ENCODE measurements at regions not wholly inside any gene's neighbourhood (a gene's known extent, or its start where the extent isn't known, plus 50 kb on each side); places are given as distances from the start of the nearest gene placed in this dataset.
"Not testable (repeated sequence)": the region's sequence is repeated elsewhere in the genome, so short reads cannot be mapped to it uniquely, and the experiment has no call there.

GRCh38 chr15:67939588-67940323 lies 99.9 kb upstream of the RNU6-1 start:
- H3K36me3 Mint-ChIP-seq (ENCODE audit: low read depth, unreplicated experiment); H3K27me3 ChIP-seq (ENCODE audit: insufficient read depth, low read length); H3K27me3 Mint-ChIP-seq (ENCODE audit: low read depth, unreplicated experiment); DNase-seq (ENCODE audit: low read depth); H3K9me3 Mint-ChIP-seq (ENCODE audit: unreplicated experiment); FAIRE-seq; H4K20me1 ChIP-seq (ENCODE audit: insufficient read depth, low read length); H3K27ac Mint-ChIP-seq (ENCODE audit: unreplicated experiment); H3K4me3 Mint-ChIP-seq (ENCODE audit: unreplicated experiment); H3K4me3 ChIP-seq (ENCODE audit: insufficient read depth, low read depth, low read length); H2AFZ ChIP-seq (ENCODE audit: low read depth, low read length); H3K4me2 ChIP-seq (ENCODE audit: low read length); H3K79me2 ChIP-seq (ENCODE audit: insufficient read depth, low read length); H3K9ac ChIP-seq (ENCODE audit: low read length); H3K9me3 ChIP-seq (ENCODE audit: insufficient read depth, low read depth, low read length); H3K27ac ChIP-seq (ENCODE audit: low read depth, low read length); H3K36me3 ChIP-seq (ENCODE audit: insufficient read depth, low read length): not testable (repeated sequence)
- peaks cover 18% of the 10 kb centered on the region for H3K4me1 Mint-ChIP-seq (ENCODE audit: low read depth, unreplicated experiment)
- H3K4me1 ChIP-seq (ENCODE audit: insufficient read depth, low read length): peaks cover 12% of the 10 kb centered on the region

GRCh38 chr15:67940324-67940719 lies 100.5 kb upstream of the RNU6-1 start:
- H3K27ac Mint-ChIP-seq (ENCODE audit: unreplicated experiment): no peak overlapping the region
- H3K4me1 Mint-ChIP-seq (ENCODE audit: low read depth, unreplicated experiment): peaks cover 20% of the 10 kb centered on the region
- TF ChIP-seq EZH2 (IDR thresholded peaks at IDR 0.05; ENCODE audit: insufficient read depth, low read length): no peak
- TF ChIP-seq CTCF (IDR thresholded peaks at IDR 0.05; ENCODE audit: insufficient read depth, low read depth, low read length): no peak
- H3K4me3 ChIP-seq (ENCODE audit: insufficient read depth, low read depth, low read length): no peak overlapping the region
- no peaks in the 10 kb centered on the region for H4K20me1 ChIP-seq (ENCODE audit: insufficient read depth, low read length)
- no peaks in the 10 kb centered on the region for H3K27me3 ChIP-seq (ENCODE audit: insufficient read depth, low read length)
- FAIRE-seq (no peak), DNase-seq (ENCODE audit: low read depth) (no peak)
- H3K9me3 Mint-ChIP-seq (ENCODE audit: unreplicated experiment): peaks cover 4% of the 10 kb centered on the region
- peaks cover 12% of the 10 kb centered on the region for H3K4me1 ChIP-seq (ENCODE audit: insufficient read depth, low read length)
- no peak overlapping the region for H3K27ac ChIP-seq (ENCODE audit: low read depth, low read length)
- H3K79me2 ChIP-seq (ENCODE audit: insufficient read depth, low read length): no peaks in the 10 kb centered on the region
- no peaks in the 10 kb centered on the region for H3K9me3 ChIP-seq (ENCODE audit: insufficient read depth, low read depth, low read length)
- H3K27me3 Mint-ChIP-seq (ENCODE audit: low read depth, unreplicated experiment): no peaks in the 10 kb centered on the region
- H3K4me3 Mint-ChIP-seq (ENCODE audit: unreplicated experiment): no peak overlapping the region
- H2AFZ ChIP-seq (ENCODE audit: low read depth, low read length): no peak overlapping the region
- no peak overlapping the region for H3K9ac ChIP-seq (ENCODE audit: low read length)
- H3K36me3 Mint-ChIP-seq (ENCODE audit: low read depth, unreplicated experiment): no peaks in the 10 kb centered on the region
- H3K4me2 ChIP-seq (ENCODE audit: low read length): no peak overlapping the region
- no peaks in the 10 kb centered on the region for H3K36me3 ChIP-seq (ENCODE audit: insufficient read depth, low read length)

GRCh38 chr15:67941648-67942310 lies 101.9 kb upstream of the RNU6-1 start:
- Mint-ChIP-seq H3K4me3 (ENCODE audit: unreplicated experiment) (no peak overlapping the region), H3K9me3 (ENCODE audit: unreplicated experiment) (peaks cover 4% of the 10 kb centered on the region), H3K4me1 (ENCODE audit: low read depth, unreplicated experiment) (peaks cover 30% of the 10 kb centered on the region), H3K27me3 (ENCODE audit: low read depth, unreplicated experiment) (no peaks in the 10 kb centered on the region), H3K27ac (ENCODE audit: unreplicated experiment) (peak overlapping the region; percentile 64), H3K36me3 (ENCODE audit: low read depth, unreplicated experiment) (no peaks in the 10 kb centered on the region)
- Histone ChIP-seq H4K20me1 (ENCODE audit: insufficient read depth, low read length) (no peaks in the 10 kb centered on the region), H3K9me3 (ENCODE audit: insufficient read depth, low read depth, low read length) (no peaks in the 10 kb centered on the region), H3K4me1 (ENCODE audit: insufficient read depth, low read length) (peaks cover 18% of the 10 kb centered on the region), H3K4me3 (ENCODE audit: insufficient read depth, low read depth, low read length) (no peak overlapping the region), H3K36me3 (ENCODE audit: insufficient read depth, low read length) (no peaks in the 10 kb centered on the region), H2AFZ (ENCODE audit: low read depth, low read length) (no peak overlapping the region), H3K27ac (ENCODE audit: low read depth, low read length) (no peak overlapping the region), H3K4me2 (ENCODE audit: low read length) (no peak overlapping the region), H3K79me2 (ENCODE audit: insufficient read depth, low read length) (no peaks in the 10 kb centered on the region), H3K27me3 (ENCODE audit: insufficient read depth, low read length) (no peaks in the 10 kb centered on the region), H3K9ac (ENCODE audit: low read length) (no peak overlapping the region)
- DNase-seq (ENCODE audit: low read depth) (peak; percentile 35), FAIRE-seq (no peak)
- TF ChIP-seq CTCF (IDR thresholded peaks at IDR 0.05; ENCODE audit: insufficient read depth, low read depth, low read length) (no peak), EZH2 (IDR thresholded peaks at IDR 0.05; ENCODE audit: insufficient read depth, low read length) (no peak)

Data from astrocyte (in vitro differentiated cells and primary cell).